ENCODE measurements at regions not wholly inside any gene's neighbourhood (a gene's known extent, or its start where the extent isn't known, plus 50 kb on each side); places are given as distances from the start of the nearest gene placed in this dataset.

DNA sequence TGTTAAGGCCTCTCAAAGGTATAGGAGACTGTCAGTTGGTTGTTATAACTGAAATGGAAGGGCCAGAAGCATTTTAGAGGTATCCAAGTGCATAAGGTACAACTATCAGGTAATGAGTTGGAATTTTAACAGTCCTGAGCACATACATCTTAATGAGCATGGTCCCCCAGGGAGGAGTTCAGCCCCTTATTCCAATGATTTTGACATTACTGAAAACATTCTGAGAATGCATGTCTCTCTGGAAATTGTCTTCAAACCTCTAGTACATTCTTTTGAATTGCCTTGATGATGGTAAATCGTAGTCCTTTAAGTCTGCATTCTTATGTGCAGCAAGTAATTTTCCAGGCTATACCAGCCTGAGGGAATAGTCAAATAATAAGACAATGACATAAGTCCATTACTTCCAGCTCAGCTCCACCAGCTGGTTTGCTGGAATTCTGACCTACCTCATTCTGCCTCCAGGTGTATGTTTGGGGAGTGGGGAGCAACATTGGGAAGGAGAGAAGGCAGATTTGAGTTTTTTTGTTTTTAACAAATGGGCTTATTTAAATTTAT lies 239.2 kb downstream of the MSRB3 start:
- H3K4me1 ChIP-seq (ENCODE audit: control insufficient read depth in 1 of 2, insufficient read depth in 2 of 2, low read length in 2 of 2) = peaks cover 57 to 88% of the 10 kb centered on the region in 2 experiments
- no peaks in the 10 kb centered on the region for H3K9me2 ChIP-seq (ENCODE audit: insufficient read depth)
- RAD21 ChIA-PET (ENCODE audit: low non-redundant PET in 1 of 2, low total read pairs in 2 of 2, uncharacterized antibody in 2 of 2, unreplicated experiment in 2 of 2) = interaction anchor here in 1 of 2 experiments (0.7 kb wide), 1 partner anchor 89 kb away, joined by 3 read pairs; no protein-coding TSS in a partner anchor
- H3K27ac ChIP-seq (ENCODE audit: low read depth, low read length) = peak overlapping the region; percentile 86; the same call in 1 of the 2 replicates
- ATAC-seq (no peak), DNase-seq (ENCODE audit: low read depth, low spot score) (no peak)
- intact Hi-C loops (cut with micrococcal nuclease) = no loop called here
- TF ChIP-seq TCF7L2 (IDR thresholded peaks at IDR 0.05; ENCODE audit: borderline replicate concordance, extremely low read depth, insufficient read depth, insufficient read length) (no peak), ZFX (IDR thresholded peaks at IDR 0.05) (no peak), SP1 (IDR thresholded peaks at IDR 0.05; ENCODE audit: low read depth) (no peak), EZH2 (IDR thresholded peaks at IDR 0.05) (no peak), ELF1 (IDR thresholded peaks at IDR 0.05; ENCODE audit: borderline replicate concordance, low read depth) (no peak)
- TF ChIP-seq, protein P1, sequence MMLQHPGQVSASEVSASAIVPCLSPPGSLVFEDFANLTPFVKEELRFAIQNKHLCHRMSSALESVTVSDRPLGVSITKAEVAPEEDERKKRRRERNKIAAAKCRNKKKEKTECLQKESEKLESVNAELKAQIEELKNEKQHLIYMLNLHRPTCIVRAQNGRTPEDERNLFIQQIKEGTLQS (IDR thresholded peaks at IDR 0.05) = no peak
- no TSS peak for BruUV-seq (replicated peaks)
- H4K20me1 ChIP-seq (ENCODE audit: insufficient read depth) = no peaks in the 10 kb centered on the region
- no peak overlapping the region for H2AFZ ChIP-seq (ENCODE audit: low read depth, low read length, poor library complexity, severe bottlenecking)
- H3K79me2 ChIP-seq (ENCODE audit: insufficient read depth, low read length) = no peaks in the 10 kb centered on the region
- POLR2A ChIA-PET = interaction anchor here (2.5 kb wide), 1 partner anchor 16 kb away, joined by 11 read pairs; no protein-coding TSS in a partner anchor
- H3K9me3 ChIP-seq (ENCODE audit: control insufficient read depth in 1 of 2, insufficient read depth in 1 of 2, low read depth in 1 of 2, low read length in 2 of 2) = no peaks in the 10 kb centered on the region
- no peak overlapping the region for H3K4me2 ChIP-seq (ENCODE audit: low read length)
- no peaks in the 10 kb centered on the region; a peak in 1 of 4 replicates for H3K36me3 ChIP-seq (ENCODE audit: control insufficient read depth in 1 of 2, insufficient read depth in 2 of 2, low read length in 2 of 2)
- no peak overlapping the region for H3K4me3 ChIP-seq (replicated peaks in 1 of 2; ENCODE audit: low read depth in 1 of 2, low read length in 2 of 2)
- H3K27me3 ChIP-seq (ENCODE audit: insufficient read depth, low read length) = no peaks in the 10 kb centered on the region
- H3K9ac ChIP-seq (ENCODE audit: low read length) = no peak overlapping the region
- CTCF ChIA-PET = interaction anchor here (1.4 kb wide), 1 partner anchor 85 kb away, joined by 4 read pairs; no protein-coding TSS in a partner anchor

DNA sequence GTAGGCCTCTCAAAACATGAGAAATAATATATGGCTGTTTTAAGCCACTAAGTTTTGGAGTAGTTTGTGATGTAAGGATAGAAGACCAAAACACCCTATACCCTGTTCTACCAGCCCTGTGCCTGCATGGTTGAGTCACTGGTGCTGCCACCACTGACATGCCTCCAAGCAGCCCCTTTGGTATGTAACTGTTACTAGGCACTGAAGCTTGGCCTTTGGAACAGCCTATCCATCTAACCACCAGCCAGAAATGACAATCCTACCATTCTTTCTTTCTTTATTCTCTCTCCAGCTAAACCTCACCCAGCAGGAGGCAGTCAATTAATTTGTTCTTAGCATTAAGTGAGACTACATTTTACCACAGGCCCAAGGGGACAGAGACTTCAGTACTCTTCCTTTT lies 240.3 kb downstream of the MSRB3 start:
- intact Hi-C loops (cut with micrococcal nuclease) = no loop called here
- H3K9me3 ChIP-seq (ENCODE audit: control insufficient read depth in 1 of 2, insufficient read depth in 1 of 2, low read depth in 1 of 2, low read length in 2 of 2) = peaks cover 0 to 1% of the 10 kb centered on the region in 2 experiments; a peak in 1 of 4 replicates
- DNase-seq (ENCODE audit: low read depth, low spot score) (no peak), ATAC-seq (peak; percentile 89)
- POLR2A ChIA-PET = interaction anchor here (0.9 to 2.5 kb wide), 3 partner anchors 12 to 69 kb away, joined by 3 to 11 read pairs (median 3); no protein-coding TSS in a partner anchor
- no peak overlapping the region for H2AFZ ChIP-seq (ENCODE audit: low read depth, low read length, poor library complexity, severe bottlenecking)
- H3K9ac ChIP-seq (ENCODE audit: low read length) = peak overlapping the region; percentile 43
- H3K4me2 ChIP-seq (ENCODE audit: low read length) = peak overlapping the region; percentile 32
- peaks cover 0 to 6% of the 10 kb centered on the region in 2 experiments; a peak in 1 of 4 replicates for H3K36me3 ChIP-seq (ENCODE audit: control insufficient read depth in 1 of 2, insufficient read depth in 2 of 2, low read length in 2 of 2)
- H3K79me2 ChIP-seq (ENCODE audit: insufficient read depth, low read length) = no peaks in the 10 kb centered on the region
- BruUV-seq (replicated peaks) = no TSS peak
- H3K27ac ChIP-seq (ENCODE audit: low read depth, low read length) = peak overlapping the region; percentile 86
- no peaks in the 10 kb centered on the region for H4K20me1 ChIP-seq (ENCODE audit: insufficient read depth)
- no peak overlapping the region for H3K4me3 ChIP-seq (replicated peaks in 1 of 2; ENCODE audit: low read depth in 1 of 2, low read length in 2 of 2)
- RAD21 ChIA-PET (ENCODE audit: low non-redundant PET in 1 of 2, low total read pairs in 2 of 2, uncharacterized antibody in 2 of 2, unreplicated experiment in 2 of 2) = no interaction called here
- H3K4me1 ChIP-seq (ENCODE audit: control insufficient read depth in 1 of 2, insufficient read depth in 2 of 2, low read length in 2 of 2) = peaks cover 65 to 88% of the 10 kb centered on the region in 2 experiments
- CTCF ChIA-PET = interaction anchor here (1.4 to 1.8 kb wide), 2 partner anchors 11 to 84 kb away, joined by 3 to 4 read pairs; no protein-coding TSS in a partner anchor
- H3K9me2 ChIP-seq (ENCODE audit: insufficient read depth) = no peaks in the 10 kb centered on the region
- H3K27me3 ChIP-seq (ENCODE audit: insufficient read depth, low read length) = no peaks in the 10 kb centered on the region
- TF ChIP-seq SP1 (IDR thresholded peaks at IDR 0.05; ENCODE audit: low read depth) (peak; percentile 61), CEBPB (IDR thresholded peaks at IDR 0.05; ENCODE audit: low read depth) (no peak), POLR2A (IDR thresholded peaks at IDR 0.05; ENCODE audit: borderline replicate concordance, extremely low read depth, insufficient read depth, insufficient read length) (no peak), FOSL1 (IDR thresholded peaks at IDR 0.05; ENCODE audit: low read depth) (no peak), TCF7L2 (IDR thresholded peaks at IDR 0.05; ENCODE audit: borderline replicate concordance, extremely low read depth, insufficient read depth, insufficient read length) (peak; percentile 49), SIN3A (IDR thresholded peaks at IDR 0.05; ENCODE audit: low read depth) (no peak), ELF1 (IDR thresholded peaks at IDR 0.05; ENCODE audit: borderline replicate concordance, low read depth) (no peak), ZNF274 (IDR thresholded peaks at IDR 0.05; ENCODE audit: low read depth, low read length) (no peak), JUND (IDR thresholded peaks at IDR 0.05) (peak; percentile 40; the same call in 1 of the 2 replicates)
- TF ChIP-seq, protein P2, sequence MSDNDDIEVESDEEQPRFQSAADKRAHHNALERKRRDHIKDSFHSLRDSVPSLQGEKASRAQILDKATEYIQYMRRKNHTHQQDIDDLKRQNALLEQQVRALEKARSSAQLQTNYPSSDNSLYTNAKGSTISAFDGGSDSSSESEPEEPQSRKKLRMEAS (IDR thresholded peaks at IDR 0.05) = peak; percentile 41; the same call in 1 of the 2 replicates
- TF ChIP-seq, protein P3, sequence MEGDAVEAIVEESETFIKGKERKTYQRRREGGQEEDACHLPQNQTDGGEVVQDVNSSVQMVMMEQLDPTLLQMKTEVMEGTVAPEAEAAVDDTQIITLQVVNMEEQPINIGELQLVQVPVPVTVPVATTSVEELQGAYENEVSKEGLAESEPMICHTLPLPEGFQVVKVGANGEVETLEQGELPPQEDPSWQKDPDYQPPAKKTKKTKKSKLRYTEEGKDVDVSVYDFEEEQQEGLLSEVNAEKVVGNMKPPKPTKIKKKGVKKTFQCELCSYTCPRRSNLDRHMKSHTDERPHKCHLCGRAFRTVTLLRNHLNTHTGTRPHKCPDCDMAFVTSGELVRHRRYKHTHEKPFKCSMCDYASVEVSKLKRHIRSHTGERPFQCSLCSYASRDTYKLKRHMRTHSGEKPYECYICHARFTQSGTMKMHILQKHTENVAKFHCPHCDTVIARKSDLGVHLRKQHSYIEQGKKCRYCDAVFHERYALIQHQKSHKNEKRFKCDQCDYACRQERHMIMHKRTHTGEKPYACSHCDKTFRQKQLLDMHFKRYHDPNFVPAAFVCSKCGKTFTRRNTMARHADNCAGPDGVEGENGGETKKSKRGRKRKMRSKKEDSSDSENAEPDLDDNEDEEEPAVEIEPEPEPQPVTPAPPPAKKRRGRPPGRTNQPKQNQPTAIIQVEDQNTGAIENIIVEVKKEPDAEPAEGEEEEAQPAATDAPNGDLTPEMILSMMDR (IDR thresholded peaks at IDR 0.05 in 2 of 3, conservative IDR thresholded peaks at IDR 0.05 in 1 of 3; ENCODE audit: borderline replicate concordance in 1 of 3, insufficient read depth in 1 of 3, low read depth in 2 of 3, low read length in 2 of 3) = peak in 2 of 3 experiments; percentile 6 to 24; a peak in 1 of 6 replicates
- TF ChIP-seq, protein P4, sequence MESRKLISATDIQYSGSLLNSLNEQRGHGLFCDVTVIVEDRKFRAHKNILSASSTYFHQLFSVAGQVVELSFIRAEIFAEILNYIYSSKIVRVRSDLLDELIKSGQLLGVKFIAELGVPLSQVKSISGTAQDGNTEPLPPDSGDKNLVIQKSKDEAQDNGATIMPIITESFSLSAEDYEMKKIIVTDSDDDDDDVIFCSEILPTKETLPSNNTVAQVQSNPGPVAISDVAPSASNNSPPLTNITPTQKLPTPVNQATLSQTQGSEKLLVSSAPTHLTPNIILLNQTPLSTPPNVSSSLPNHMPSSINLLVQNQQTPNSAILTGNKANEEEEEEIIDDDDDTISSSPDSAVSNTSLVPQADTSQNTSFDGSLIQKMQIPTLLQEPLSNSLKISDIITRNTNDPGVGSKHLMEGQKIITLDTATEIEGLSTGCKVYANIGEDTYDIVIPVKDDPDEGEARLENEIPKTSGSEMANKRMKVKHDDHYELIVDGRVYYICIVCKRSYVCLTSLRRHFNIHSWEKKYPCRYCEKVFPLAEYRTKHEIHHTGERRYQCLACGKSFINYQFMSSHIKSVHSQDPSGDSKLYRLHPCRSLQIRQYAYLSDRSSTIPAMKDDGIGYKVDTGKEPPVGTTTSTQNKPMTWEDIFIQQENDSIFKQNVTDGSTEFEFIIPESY (IDR thresholded peaks at IDR 0.05; ENCODE audit: extremely low read depth, insufficient replicate concordance, low read length) = no peak

All from HCT116 (cell line).